GM12874 (cell line): ENCODE measurements at regions not wholly inside any gene's neighbourhood (a gene's known extent, or its start where the extent isn't known, plus 50 kb on each side); places are given as distances from the start of the nearest gene placed in this dataset.

ENCODE experiments used
- CTCF ChIP-seq: IDR thresholded peaks from 2 replicates; pipeline ENCODE4 v1.5.1; 2011; ENCODE audit warnings: low read depth, mild to moderate bottlenecking, control low read depth, low read length, moderate library complexity; ENCODE audit not compliant: insufficient read depth

GRCh38 chr13:24563087-24563486 lies 50.5 kb upstream of the PARP4 start:
- no peak for TF ChIP-seq CTCF

GRCh38 chr13:24564881-24565280 lies 52.3 kb upstream of the PARP4 start:
- TF ChIP-seq CTCF = no peak

GRCh38 chr13:24574847-24575246 lies 62.3 kb upstream of the PARP4 start:
- no peak for TF ChIP-seq CTCF

GRCh38 chr13:24580315-24580714 lies 67.7 kb upstream of the PARP4 start:
- peak; percentile 42 for TF ChIP-seq CTCF

GRCh38 chr13:24605923-24606372 lies 74.3 kb upstream of the ATP12A start:
- TF ChIP-seq CTCF = no peak

- no peak for TF ChIP-seq CTCF
These were observed 73.6 kb upstream of the ATP12A start for GRCh38 chr13:24606486-24607170.

GRCh38 chr13:24610956-24611355 lies 69.3 kb upstream of the ATP12A start:
- TF ChIP-seq CTCF = no peak
